ENCODE measurements at regions not wholly inside any gene's neighbourhood (a gene's known extent, or its start where the extent isn't known, plus 50 kb on each side); places are given as distances from the start of the nearest gene placed in this dataset.

DNA sequence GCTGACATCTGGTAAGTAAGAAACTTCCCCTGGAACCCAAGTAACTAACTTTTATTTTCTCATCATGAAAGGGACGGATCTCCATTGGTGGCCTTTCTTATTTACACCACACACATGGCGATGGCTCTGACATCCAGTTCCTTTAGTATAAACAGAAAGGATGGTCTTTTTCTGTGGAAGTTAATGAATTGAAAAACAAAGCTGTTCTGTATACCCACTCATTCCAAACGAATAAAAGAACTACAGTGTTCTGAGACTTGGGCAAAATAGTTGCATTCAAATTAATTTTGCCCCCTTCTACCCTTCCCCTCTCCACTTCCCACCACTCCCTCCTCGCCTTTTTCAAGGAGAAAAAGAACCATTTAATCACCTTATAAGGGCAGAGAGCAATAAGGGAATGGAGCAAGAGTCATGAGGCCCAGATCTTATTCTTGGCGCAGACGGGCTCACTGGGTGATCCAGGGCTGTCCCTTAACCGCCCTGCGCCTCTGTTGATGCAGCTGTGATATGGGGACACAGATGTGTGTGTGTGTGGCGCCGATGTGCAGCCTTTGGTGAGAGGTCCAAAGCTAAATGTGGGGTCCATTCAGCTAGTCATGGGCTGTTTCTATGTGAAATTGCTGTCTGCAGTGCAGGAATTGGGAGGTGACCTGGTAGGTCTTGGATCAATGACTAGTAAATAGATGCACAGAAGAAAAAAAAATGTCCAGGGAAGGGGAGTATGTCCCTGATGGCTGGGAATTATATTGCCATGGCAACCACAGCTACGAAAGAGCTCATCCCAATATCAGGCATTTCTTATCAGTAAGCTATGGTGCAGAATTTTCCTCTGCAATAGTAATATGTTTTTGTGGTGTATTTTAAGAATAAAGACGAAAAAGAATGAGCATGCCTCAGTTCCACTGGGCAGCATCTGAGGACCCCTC, 141.5 kb upstream of the ERCC6L2 start:
- peaks cover 6% of the 10 kb centered on the region for H3K4me1 Mint-ChIP-seq
- H3K36me3 Mint-ChIP-seq, result no peaks in the 10 kb centered on the region
- TF ChIP-seq AR (CRISPR knock-in tag; IDR thresholded peaks at IDR 0.05) (no peak), TCF7 (CRISPR knock-in tag; IDR thresholded peaks at IDR 0.05; ENCODE audit: low read depth) (no peak), ATF1 (CRISPR knock-in tag; IDR thresholded peaks at IDR 0.05) (no peak), SMAD4 (CRISPR knock-in tag; IDR thresholded peaks at IDR 0.05) (no peak)
- TF ChIP-seq, protein P1, sequence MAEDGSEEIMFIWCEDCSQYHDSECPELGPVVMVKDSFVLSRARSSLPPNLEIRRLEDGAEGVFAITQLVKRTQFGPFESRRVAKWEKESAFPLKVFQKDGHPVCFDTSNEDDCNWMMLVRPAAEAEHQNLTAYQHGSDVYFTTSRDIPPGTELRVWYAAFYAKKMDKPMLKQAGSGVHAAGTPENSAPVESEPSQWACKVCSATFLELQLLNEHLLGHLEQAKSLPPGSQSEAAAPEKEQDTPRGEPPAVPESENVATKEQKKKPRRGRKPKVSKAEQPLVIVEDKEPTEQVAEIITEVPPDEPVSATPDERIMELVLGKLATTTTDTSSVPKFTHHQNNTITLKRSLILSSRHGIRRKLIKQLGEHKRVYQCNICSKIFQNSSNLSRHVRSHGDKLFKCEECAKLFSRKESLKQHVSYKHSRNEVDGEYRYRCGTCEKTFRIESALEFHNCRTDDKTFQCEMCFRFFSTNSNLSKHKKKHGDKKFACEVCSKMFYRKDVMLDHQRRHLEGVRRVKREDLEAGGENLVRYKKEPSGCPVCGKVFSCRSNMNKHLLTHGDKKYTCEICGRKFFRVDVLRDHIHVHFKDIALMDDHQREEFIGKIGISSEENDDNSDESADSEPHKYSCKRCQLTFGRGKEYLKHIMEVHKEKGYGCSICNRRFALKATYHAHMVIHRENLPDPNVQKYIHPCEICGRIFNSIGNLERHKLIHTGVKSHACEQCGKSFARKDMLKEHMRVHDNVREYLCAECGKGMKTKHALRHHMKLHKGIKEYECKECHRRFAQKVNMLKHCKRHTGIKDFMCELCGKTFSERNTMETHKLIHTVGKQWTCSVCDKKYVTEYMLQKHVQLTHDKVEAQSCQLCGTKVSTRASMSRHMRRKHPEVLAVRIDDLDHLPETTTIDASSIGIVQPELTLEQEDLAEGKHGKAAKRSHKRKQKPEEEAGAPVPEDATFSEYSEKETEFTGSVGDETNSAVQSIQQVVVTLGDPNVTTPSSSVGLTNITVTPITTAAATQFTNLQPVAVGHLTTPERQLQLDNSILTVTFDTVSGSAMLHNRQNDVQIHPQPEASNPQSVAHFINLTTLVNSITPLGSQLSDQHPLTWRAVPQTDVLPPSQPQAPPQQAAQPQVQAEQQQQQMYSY (CRISPR knock-in tag; IDR thresholded peaks at IDR 0.05), result no peak
- no peak overlapping the region for H3K27ac Mint-ChIP-seq
- ChIA-PET POLR2A (interaction anchor here (0.5 kb wide), 1 partner anchor 1082 kb away, joined by 3 read pairs; no protein-coding TSS in a partner anchor), CTCF (no interaction called here)
- H3K27me3 Mint-ChIP-seq (ENCODE audit: low read depth), result no peaks in the 10 kb centered on the region
- no peak for ATAC-seq
- H3K9me3 Mint-ChIP-seq, result peaks cover 11% of the 10 kb centered on the region
- H3K4me3 Mint-ChIP-seq, result no peak overlapping the region
- DNase-seq (ENCODE audit: low spot score), result no peak

DNA sequence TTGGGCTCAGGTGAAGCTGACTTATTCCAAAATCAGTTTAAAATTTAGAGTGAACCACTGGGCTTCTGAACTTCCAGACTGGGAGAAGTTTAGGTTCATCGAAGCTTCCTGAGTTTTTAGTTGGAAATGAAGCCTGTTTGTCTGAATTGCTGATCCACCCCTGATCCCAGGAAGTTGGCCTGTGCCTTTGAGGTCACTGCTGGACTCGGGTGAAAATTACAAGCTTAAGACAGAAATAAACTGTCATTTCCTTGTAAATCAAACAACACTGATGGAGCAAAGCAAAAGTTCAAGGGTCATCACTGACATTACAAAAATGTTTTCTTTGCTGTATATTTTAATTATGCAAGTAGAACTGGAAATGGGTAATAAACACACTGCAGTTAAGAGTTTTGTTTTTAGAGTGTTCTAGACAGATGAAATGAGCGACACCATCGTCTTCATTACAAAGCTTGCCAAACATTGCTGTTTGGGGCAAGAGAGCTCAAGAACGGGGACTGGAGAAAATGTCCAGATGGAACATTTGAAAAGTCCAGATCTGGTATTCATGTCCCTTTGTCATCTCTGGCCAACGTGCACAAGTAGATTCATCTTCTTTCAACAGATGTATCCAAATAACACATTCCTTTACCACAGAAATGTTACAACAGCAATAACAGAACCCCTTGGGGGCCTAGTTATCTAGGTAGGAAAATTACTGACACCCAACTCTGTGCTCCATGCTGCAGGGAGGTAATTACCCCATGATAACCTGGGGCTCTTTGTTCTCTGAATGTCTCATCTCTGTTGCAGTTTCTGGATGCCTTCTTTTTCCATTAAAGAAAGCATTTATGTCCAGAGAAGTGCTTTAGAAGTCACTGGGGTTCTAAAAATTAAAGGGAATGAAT, 142.4 kb upstream of the ERCC6L2 start:
- DNase-seq (ENCODE audit: low spot score) (no peak), ATAC-seq (no peak)
- Mint-ChIP-seq H3K9me3 (peaks cover 11% of the 10 kb centered on the region), H3K27me3 (ENCODE audit: low read depth) (no peaks in the 10 kb centered on the region), H3K4me1 (peaks cover 6% of the 10 kb centered on the region), H3K27ac (no peak overlapping the region), H3K4me3 (no peak overlapping the region), H3K36me3 (no peaks in the 10 kb centered on the region)
- CTCF ChIA-PET, result no interaction called here
- POLR2A ChIA-PET, result no interaction called here
- no peak for TF ChIP-seq AR (CRISPR knock-in tag; IDR thresholded peaks at IDR 0.05)
- TF ChIP-seq ZNF532 (CRISPR knock-in tag; IDR thresholded peaks at IDR 0.05; ENCODE audit: borderline replicate concordance), result no peak
- TF ChIP-seq, protein P2, sequence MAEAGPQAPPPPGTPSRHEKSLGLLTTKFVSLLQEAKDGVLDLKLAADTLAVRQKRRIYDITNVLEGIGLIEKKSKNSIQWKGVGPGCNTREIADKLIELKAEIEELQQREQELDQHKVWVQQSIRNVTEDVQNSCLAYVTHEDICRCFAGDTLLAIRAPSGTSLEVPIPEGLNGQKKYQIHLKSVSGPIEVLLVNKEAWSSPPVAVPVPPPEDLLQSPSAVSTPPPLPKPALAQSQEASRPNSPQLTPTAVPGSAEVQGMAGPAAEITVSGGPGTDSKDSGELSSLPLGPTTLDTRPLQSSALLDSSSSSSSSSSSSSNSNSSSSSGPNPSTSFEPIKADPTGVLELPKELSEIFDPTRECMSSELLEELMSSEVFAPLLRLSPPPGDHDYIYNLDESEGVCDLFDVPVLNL (CRISPR knock-in tag; IDR thresholded peaks at IDR 0.05; ENCODE audit: borderline replicate concordance, low read depth), result no peak
- TF ChIP-seq CREM (CRISPR knock-in tag; IDR thresholded peaks at IDR 0.05), result no peak
- no peak for TF ChIP-seq ZNF263 (CRISPR knock-in tag; IDR thresholded peaks at IDR 0.05; ENCODE audit: low read depth)
- TF ChIP-seq, protein P3, sequence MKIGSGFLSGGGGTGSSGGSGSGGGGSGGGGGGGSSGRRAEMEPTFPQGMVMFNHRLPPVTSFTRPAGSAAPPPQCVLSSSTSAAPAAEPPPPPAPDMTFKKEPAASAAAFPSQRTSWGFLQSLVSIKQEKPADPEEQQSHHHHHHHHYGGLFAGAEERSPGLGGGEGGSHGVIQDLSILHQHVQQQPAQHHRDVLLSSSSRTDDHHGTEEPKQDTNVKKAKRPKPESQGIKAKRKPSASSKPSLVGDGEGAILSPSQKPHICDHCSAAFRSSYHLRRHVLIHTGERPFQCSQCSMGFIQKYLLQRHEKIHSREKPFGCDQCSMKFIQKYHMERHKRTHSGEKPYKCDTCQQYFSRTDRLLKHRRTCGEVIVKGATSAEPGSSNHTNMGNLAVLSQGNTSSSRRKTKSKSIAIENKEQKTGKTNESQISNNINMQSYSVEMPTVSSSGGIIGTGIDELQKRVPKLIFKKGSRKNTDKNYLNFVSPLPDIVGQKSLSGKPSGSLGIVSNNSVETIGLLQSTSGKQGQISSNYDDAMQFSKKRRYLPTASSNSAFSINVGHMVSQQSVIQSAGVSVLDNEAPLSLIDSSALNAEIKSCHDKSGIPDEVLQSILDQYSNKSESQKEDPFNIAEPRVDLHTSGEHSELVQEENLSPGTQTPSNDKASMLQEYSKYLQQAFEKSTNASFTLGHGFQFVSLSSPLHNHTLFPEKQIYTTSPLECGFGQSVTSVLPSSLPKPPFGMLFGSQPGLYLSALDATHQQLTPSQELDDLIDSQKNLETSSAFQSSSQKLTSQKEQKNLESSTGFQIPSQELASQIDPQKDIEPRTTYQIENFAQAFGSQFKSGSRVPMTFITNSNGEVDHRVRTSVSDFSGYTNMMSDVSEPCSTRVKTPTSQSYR (CRISPR knock-in tag; IDR thresholded peaks at IDR 0.05), result no peak
- TF ChIP-seq GRHL2 (CRISPR knock-in tag; IDR thresholded peaks at IDR 0.05; ENCODE audit: insufficient replicate concordance, severe bottlenecking), result no peak
- no peak for TF ChIP-seq NR1H2 (CRISPR knock-in tag; IDR thresholded peaks at IDR 0.05)

All from WTC11 (cell line).